ENCODE measurements at regions not wholly inside any gene's neighbourhood (a gene's known extent, or its start where the extent isn't known, plus 50 kb on each side); places are given as distances from the start of the nearest gene placed in this dataset.

DNA sequence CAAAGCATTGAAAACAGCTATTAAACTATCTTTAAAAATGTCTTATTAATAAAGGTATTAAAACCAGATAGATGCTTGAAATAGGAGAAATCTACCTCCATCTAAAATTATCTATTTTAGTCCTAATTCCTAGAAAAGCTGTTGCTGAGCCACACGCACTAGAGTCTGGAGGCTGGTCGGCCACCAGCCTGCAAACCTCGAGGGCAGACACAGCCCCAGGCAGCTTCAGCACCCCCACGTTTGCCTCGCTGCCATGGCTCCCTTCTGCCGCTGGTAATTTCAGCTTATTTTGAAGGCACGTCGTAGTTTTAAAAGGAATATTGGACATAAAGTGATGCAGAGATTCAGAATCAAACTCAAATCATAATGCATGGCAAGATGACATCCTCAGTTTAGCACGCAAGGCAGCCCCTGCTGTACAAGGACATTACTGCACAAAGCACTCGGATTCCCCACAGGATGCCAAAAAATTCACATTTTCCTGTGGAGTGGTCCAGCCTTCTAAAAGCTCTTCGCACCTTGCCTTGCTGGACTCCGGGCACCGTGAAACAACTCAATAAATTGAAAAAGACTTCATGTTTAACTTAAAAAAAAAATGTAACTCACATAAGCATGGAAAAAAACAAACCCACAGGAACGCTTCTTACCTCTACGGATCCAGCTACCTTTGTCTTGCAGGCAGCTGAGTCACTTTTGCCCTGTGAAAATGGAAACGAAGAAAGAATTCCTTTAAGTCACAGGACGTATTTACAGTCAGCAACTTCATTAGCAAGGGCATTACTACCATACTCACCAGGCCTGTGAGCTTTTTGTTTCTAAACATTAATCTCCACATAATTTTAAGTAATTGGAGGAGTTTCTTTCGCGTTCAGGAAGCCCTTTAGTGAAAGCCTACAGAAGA lies 143.4 kb upstream of the RPS6KA2 start:
- no peak for DNase-seq

DNA sequence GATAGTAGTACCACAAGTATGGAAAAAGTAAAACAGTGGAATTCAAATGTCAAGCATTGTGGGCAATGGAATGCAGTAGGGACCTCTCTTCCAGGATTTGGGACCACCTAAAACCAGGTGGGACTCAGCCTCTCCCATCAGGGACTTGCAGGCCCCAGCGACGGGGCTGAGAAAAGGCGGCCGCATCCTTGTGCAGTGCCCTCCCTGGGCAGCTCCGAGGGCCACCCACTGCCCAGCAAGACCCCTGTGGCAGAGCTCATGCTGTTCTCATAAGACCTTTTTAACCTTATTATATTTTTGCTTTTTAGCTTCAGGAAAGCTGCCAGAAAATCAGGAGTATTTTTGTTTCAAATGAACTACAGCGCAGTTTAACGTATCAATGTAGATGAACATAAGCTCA lies 142.6 kb upstream of the RPS6KA2 start:
- DNase-seq: no peak

DNA sequence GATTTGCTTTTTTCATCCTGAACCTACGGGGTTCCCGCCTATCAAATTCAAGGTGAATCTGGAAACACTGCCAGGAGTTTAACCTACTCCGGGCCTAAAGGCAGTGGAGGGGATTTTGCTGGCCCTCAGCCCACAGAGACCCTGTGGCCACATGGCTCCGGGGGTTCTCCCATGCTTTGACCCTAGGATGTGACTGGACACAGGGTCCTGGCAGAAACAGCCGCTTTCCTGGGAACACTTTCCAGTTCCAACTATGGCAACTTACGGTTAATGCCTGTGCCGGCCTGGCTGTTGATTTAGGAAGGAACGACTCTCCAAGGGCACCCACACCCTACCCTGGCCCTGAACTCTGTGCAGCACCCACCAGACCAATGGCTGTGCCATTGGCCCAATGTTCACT lies 141.7 kb upstream of the RPS6KA2 start:
- DNase-seq: no peak

DNA sequence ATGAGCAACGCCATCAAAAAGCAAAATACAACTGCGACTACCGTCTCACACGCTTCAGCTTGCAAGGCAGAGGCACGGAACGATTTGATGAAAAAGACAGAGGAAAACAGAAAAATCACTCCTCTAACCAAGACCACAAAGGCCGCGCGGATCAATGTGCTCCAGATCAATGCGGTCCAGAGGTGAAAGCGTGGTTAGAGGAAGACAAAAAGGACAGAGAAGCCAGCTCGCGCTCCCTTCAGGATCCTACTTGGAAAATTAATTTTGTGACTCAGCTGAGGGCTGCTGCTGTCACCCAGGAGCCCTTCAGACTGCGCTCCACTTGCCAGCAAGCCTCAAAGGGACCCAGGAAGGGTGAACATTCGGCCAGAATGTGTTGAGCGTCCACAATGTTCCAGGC lies 140.2 kb upstream of the RPS6KA2 start:
- DNase-seq: no peak

DNA sequence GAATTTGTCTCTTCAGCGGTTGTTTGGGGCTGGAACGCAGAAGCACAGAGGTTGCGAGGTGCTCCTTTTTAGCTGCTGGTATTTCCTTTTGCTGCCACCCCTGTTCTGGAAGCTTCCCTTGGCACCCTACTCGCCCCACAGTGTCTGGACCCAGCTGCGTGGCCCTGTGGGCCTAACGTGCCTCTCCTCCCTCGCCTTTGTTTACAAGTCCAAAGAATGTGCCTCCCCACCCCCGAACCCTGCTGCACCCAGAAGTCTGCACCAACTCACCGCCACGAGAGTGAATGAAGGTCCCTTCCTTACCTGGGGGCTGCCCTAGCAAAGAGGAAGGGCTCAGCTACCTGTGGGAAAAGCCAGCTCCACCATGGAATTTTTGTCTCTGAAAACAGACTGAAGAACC lies 139.7 kb upstream of the RPS6KA2 start:
- no peak for DNase-seq

DNA sequence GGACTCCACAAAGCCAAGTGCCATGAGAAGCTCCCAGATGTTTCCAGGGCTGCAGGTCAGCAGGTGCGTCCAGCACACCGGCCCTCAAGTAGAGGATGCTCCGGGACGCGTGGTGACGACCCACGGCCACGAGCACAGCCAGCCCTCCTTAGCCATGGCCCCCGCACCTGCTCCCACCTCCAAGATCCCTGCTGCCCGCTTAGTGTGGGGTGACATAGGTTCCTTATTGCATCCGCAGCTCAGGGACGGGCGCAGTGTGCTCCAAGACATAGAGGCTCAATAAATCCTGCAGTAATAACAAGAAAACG lies 138.1 kb upstream of the RPS6KA2 start:
- DNase-seq: no peak

DNA sequence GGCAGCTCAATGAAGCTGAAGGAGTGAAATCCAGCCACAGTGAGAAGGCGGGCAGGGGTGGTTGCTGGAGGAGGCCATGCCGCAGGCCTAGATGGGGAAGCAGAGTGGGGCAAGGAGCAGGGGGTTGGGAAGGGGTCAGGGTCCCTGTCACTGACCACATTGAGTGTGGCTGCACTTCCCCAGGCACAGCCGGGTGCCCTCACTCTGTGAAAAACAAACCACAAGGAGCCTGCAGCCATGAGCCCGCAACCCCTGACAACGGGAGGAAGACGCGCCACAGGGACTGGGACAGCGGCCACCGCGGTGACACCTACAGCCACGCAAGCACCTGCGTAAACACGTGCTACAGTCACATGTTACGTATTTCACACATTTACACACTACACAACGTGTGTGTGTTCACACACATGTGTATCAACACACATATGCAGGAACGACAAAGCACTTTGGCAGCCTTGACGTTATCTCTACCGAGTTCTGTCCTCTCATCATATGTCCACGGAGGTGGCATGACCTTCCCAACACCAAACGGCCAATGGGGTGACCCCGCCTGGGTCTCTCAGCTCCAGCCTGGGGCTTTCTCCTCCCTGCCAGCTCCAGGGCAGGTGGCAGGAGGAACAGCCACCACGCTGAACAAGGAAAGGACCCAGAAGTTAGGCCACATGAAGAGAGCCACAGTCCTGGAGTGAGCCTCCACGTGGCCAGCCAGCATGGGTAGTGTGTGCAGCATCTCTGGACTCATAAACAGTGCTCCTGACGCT lies 137.6 kb upstream of the RPS6KA2 start:
- no peak for DNase-seq

DNA sequence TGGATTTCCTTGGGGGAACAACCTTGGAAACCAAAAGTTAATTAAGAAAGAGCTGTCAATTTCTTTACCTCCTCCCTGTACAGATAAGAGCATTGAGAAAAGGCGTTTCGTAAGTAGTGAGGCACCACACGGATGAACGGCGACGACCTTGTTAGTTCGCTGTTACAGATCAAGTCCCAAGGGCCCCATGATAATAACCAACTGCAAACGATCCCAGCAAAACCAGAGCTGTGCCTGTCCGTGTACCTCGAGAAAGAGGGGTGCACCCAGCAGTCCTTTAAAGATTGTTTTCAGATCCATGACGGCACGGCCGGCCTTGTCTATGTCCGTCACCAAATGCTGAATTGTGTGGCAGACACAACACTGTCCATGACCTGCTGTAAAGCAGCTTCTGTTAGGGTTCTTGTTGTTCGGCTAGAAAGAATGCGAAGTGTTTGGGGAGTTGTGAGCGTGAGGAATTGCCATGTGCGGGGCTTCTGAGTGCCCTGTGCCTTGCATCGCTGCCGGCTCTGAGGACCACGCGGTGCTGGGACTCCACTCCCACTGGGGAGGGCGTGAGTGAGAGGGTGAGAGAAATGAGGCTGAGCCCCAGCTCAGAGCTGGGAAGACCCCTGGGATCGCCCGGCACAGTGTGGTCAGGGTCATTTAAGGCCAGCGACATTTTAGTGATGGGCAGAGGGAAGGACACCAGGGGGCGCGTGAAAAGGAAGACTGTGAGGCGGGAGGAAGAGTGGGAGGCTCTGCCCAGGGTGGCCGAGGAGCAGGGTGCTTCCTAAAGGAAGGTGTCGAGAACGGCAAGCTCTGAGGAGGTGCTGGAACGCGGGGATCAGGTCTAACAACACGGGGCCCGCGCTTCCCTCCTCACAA lies 136.8 kb upstream of the RPS6KA2 start:
- no peak for DNase-seq

DNA sequence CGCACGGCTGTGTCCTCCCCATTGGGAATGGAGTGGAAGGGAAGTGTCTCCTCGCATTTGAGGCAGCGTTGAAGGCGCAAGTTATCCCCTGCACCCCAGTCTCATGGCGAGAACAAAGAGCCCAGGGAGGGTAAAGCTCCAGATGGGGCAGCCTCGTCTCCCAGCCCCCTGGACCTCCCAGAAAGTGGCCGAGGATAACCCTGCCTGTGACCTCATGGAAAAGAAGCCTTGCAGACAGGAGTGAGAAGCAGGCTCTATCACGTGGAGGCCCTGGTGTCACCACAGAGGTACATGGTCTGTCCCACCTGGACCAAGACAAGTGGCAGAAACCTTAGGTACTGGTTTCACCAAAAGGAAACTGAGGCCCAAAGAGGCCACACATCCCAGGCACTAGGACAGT lies 134.8 kb upstream of the RPS6KA2 start:
- no peak for DNase-seq

DNA sequence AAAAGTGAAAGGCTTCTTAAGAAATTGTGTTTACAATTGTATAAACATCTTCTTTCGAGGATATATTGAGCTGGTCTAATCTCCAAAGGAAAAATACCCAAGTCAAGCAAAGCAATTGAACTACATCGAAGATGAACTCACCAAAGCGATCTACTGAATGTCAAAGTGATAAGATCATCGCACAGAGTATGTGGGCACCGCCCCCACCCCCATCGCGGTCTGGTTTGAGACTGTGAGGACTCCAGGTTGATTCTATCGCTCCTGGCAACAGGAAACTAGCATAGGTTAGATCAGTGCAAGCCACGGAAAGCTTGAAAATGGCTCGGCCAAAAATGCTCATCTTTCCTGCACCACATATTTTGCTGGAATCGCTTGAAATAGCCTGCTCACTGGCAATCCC lies 133.2 kb upstream of the RPS6KA2 start:
- DNase-seq: no peak

DNA sequence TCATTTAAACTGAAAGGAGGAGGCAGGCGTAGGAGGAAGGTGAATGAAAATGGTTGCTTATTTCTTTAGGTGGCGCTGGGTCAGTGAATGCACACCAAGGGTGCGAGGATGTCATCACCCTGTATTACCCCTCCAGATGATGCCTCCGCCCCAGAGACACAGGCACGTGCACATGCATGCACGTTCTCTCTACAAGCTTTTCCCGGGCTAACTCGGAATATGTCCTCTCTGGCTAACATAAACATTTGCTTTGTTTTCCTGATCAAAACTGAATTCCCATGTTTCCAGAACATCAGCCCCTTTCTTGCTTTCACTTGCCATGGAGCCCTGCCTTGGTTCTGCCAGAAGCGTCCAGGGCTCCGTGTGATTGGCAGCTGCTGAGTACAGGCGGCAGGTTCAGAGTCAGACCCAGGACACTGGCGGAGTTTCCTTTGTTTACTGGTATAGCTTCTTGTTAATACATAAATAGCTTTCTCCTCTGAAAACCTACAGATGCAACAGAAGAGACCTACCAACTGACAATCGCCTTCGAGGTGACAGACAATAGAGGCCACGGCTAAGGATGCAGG lies 131.2 kb upstream of the RPS6KA2 start:
- no peak for DNase-seq

DNA sequence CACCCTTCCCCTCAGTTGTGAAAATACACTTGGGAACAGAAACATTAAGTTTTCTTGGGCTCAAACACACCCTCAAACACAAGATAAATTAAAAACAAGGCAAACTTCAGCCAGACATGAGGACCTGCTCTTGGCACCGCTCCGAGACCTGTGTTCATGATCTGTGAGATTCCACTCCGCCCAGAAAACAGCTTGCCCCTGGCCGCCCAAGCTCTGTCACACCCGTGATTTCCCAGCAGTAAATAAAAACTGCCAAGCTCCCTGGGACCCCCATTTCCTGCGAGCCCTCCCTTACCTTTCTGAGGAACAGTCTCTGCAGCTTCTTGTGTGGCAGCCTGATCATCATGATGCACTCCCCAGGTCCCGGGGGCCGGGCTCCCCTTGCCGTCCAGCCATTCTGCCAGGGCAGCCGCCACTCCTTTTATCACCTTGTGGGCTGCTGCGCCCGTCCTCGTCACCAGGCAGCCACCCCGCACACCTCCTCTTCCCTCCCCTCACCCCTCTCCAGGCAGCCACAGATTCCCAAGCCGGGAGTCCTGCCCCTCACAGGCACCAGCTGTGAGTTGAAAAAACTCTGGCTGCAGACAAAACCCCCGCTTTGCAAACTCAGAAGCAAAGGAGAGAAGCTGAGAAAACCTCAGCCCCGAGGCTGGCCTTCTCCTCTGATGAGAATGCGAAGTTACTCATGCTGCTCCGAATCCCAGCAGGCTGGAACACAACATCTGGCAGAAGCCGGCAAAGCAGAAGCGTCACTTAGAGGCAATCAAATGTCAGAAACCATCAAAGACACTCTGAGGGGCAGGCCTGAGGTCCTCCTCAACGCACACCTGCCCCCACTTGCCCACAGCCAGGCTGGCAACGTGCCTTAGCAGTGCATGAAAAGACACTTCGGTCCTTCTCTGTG lies 130.4 kb upstream of the RPS6KA2 start:
- DNase-seq: no peak

DNA sequence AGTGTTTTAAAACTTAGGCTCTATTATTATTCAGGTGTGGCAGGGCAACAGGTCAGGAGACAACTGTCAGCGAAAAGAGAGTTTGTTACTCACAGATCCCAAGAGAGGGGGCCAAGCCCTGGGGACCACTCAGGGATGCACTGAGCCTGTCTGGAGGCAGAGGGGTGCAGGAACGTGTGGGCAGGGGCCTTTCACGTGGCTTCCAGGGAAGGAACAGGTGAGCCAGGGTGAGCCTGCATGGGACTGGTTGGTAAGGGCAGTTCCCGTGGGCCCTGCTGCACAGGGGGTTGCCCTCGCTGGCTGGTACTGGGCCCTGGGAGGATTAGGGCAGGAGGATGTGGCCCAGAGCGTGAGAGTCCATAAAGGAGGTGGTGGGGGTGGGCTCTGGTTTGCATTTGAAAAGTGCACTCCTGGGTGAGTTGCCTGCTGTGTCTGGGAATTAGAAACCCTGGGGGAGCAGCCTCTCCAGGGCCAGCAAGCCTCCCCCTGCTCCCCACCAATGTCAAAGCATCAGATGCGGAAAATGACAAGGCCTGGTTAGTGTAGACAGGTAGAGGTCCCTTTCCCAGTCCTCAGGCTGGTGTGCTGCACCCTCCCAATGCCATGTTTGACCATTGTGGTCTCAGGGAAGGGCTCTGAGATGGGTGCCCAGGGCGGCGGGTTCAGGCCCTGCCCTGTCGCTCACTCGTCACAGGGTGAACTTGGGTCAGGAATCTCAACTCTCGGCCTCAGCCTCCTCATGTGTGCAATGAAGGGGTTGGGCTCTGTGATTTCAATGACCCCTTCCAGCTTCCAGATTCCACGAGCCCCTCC lies 127.4 kb upstream of the RPS6KA2 start:
- no peak for DNase-seq

DNA sequence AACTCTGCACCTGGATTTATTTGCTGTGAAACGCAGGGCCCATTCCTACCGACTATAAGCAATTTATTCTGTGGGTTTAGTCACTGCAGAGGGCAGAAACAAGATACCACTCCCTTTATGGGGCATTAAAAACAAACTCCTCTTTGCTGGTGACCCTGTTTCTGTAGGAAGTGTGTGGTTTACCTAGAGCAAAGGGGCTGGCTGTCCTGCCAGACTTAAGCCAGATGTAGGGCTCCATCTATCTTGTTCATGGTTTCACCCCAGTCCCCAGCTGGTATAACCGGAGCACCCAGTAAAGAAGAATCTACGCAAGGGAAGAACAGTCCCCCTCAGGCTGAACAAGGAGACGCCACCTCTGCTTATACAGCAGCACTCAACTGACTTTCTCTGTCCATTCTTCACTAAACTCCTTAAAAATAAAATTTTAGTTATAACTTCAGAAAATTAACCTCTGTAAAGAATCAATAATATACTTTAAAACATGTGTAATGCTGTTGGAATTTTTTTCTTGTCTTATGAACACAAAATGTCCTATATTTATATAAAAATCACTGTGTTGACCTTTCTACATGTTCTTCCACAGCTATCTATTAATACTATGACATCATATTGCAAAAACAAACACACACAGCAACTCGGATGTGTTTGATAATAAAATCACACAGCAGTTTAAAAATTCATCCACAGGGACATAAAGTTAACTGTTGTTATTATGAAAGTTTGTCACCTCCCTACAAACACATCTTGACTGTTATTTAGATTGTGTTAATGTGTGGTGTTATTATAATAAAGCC lies 126.1 kb upstream of the RPS6KA2 start:
- DNase-seq: no peak

DNA sequence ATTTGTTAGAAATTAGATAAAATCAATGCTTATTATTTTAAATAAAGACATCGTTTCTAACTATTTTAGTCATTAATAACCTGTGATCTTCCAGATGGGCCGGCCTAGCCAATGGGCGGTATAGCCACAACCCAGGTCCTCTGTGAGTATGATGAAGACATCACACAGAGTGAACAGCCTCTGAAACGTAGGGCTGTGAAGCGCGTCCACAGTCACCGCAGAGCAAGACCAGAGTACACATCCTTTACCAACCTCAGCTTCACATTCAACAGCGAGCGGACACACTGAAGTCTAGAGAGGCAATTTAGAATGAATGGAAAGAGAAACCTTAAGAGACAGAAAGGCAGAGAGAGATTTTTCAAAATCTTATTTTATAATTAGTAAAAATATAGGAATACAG lies 125.0 kb upstream of the RPS6KA2 start:
- no peak for DNase-seq

DNA sequence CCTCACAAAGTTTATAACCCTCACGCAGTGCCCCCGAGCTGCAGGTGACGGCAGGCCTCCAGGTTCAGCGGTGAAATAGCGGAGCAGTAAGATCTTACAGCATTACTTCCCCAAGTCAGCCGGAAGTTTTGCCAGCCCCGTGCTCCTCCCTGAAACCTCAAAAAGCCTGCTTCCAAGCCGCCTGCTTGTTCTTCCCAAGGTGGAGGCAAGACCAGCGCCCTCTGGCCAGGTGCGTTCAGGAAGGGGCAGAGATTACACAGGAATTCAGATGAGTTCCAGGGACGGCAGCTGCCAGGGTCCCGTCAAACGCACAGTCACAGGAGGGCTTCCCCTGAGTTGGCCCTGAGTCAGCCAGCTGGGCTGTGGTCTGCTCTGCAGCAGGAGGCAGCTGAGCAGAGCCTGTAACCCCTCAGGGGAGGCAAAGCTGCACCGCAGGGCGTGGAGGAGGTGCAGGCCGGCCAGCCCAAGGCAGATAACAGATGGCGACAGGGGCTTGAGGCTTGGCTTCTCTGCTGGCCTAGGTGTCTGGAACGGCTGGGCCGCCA lies 124.1 kb upstream of the RPS6KA2 start:
- DNase-seq: peak; percentile 91

DNA sequence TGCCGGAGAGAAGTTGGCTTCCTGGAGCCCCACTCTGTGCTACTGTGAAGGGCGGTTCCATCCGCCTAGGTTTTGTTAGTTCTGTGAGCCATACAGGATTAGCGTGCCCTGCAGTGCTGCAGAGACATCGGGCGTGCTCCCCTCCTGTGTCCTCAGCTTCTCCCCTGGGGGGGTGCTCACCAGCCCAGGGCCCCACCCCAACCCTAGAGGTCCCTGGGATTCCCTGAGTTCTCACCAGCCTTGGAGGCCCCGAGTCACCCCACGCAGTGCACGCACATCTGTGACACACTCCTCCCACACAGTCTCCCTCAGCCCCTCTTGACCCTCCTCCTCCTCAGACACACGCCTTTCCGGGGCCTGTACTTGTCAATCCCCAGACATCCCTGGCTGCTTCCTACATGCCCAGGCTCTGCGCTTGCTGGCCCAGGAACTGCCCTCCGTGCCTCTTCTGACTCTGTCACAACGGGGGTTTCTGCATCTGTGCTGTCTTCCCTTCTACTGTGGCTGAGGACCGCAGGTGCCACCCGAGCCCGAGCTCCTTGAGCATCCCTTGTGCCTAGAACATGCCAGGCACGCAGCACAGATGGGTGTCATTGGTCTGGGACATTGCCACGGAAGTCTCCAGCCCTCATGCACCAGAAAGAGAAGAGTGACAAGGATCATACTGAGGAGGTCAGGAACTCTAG lies 123.2 kb upstream of the RPS6KA2 start:
- DNase-seq: no peak

DNA sequence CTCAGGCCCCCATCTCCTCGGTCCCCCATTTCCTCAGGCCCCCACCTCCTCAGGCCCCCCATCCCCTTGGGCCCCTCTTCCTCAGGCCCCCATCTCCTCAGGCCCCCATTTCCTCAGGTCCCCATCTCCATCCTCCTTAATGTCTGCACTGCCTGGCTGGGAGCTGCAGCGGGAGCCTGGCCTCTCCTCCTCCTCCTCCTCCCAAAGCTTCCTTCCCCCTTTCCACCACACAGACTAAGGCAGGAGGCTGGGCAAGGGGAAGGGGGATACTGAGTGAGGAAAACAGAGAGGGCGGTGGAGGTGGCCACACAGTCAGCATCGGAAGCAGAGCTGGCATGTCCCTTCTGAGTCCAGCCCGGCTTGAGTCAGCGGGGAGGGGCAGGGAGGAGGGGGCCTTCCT lies 122.6 kb upstream of the RPS6KA2 start:
- no peak for DNase-seq
